Nephron progenitor cell (in vitro differentiated cells): ENCODE measurements at regions not wholly inside any gene's neighbourhood (a gene's known extent, or its start where the extent isn't known, plus 50 kb on each side); places are given as distances from the start of the nearest gene placed in this dataset.
"Not testable (repeated sequence)": the region's sequence is repeated elsewhere in the genome, so short reads cannot be mapped to it uniquely, and the experiment has no call there.

Experiments used
- DNase-seq: peaks from one replicate; pipeline ENCODE4 v3.0.0; 2021
- H3K27ac Mint-ChIP-seq: 2 replicates; pipeline ENCODE4 v1.8.0; 2021; ENCODE audit warnings: mild to moderate bottlenecking, moderate library complexity, mixed read lengths
- H3K27me3 Mint-ChIP-seq: 2 replicates; pipeline ENCODE4 v1.8.0; 2021; ENCODE audit warnings: mild to moderate bottlenecking, low read depth, mixed read lengths; ENCODE audit not compliant: poor library complexity
- H3K36me3 Mint-ChIP-seq: 2 replicates; pipeline ENCODE4 v1.8.0; 2021; ENCODE audit warnings: low read depth, mixed read lengths
- H3K4me1 Mint-ChIP-seq: 2 replicates; pipeline ENCODE4 v1.8.0; 2021; ENCODE audit warnings: mixed read lengths
- H3K4me3 Mint-ChIP-seq: 2 replicates; pipeline ENCODE4 v1.8.0; 2021; ENCODE audit warnings: mild to moderate bottlenecking, moderate library complexity, mixed read lengths
- H3K9me3 Mint-ChIP-seq: 2 replicates; pipeline ENCODE4 v1.8.0; 2021; ENCODE audit warnings: mild to moderate bottlenecking, moderate library complexity, mixed read lengths
- CTCF ChIP-seq: fragments of 200-600 bp; sonication (generic); IDR thresholded peaks from 2 replicates; pipeline ENCODE4 v1.5.0; 2021; ENCODE audit warnings: antibody characterized with exemption

DNA sequence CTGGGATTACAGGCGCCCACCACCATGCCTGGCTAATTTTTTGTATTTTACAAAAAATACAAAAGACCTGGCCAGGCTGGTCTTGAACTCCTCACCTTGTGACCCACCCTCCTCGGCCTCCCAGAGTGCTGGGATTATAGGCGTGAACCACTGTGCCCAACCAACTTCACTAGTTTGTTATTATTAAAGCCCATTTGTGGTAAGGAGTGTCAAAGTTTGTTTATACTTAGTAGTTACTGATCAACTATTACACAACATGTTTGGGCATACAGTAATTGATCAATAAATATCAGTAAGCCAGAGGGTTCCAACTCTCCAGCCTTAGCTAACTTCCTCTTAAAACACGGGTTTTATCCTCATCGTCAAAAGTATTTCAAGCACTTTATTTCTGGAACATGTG lies 67.5 kb upstream of the ZNG1B start:
- no peak for DNase-seq
- Mint-ChIP-seq H3K4me1 (peaks cover 36% of the 10 kb centered on the region), H3K9me3 (peaks cover 9% of the 10 kb centered on the region), H3K4me3 (no peak overlapping the region), H3K27me3 (peaks cover 30% of the 10 kb centered on the region), H3K27ac (no peak overlapping the region), H3K36me3 (no peaks in the 10 kb centered on the region)
- no peak for TF ChIP-seq CTCF

- not testable (repeated sequence) for H3K36me3 Mint-ChIP-seq, DNase-seq, H3K9me3 Mint-ChIP-seq, H3K27ac Mint-ChIP-seq, H3K4me3 Mint-ChIP-seq
- H3K27me3 Mint-ChIP-seq = peaks cover 26% of the 10 kb centered on the region
- H3K4me1 Mint-ChIP-seq = peaks cover 34% of the 10 kb centered on the region
Observed at GRCh38 chr2:113368581-113368980, 68.9 kb upstream of the ZNG1B start.

DNA sequence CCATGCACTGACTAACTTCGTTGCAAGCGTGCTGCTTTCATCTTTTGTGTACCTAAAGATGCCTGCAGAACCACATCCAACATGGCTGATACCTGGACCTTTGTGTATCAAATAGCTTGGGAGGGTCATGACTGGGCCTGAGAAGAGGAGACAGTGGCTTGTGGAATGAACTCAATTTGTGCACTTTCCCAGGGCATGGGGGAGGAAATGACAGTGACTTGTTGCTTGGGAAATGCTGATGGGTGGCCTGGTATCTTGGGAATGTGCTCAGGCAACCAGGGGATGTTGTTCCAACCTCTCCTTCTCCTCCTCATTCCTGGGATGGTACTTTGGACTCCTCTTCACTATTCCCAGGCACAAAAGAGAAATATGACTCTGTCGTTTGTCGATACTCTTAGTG lies 70.7 kb upstream of the ZNG1B start:
- not testable (repeated sequence) for H3K9me3 Mint-ChIP-seq, H3K4me3 Mint-ChIP-seq, DNase-seq, H3K36me3 Mint-ChIP-seq, H3K27ac Mint-ChIP-seq
- Mint-ChIP-seq H3K27me3 (peaks cover 28% of the 10 kb centered on the region), H3K4me1 (peaks cover 49% of the 10 kb centered on the region)

DNA sequence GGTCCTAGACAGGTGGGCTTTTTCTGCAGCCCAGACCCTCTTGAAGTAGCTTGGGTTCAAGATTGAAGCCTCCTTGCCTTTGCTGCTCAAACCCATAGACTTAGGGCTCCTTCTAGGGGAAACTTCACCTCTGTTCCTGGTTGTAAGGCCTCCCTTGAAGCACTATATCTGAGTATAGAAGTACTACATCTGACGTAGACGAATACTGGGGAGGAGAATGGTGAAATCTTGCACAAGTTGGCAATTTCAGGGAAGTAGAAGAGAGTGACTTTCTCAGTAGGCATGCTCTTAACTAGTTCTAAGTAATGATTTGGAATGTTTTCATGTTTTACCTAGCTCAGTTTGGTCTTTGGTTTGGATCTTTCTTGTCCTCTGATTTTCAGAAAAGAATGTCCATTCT lies 71.7 kb upstream of the ZNG1B start:
- H3K4me1 Mint-ChIP-seq = peaks cover 56% of the 10 kb centered on the region
- not testable (repeated sequence) for DNase-seq, H3K36me3 Mint-ChIP-seq, H3K4me3 Mint-ChIP-seq, H3K9me3 Mint-ChIP-seq, H3K27ac Mint-ChIP-seq
- peaks cover 22% of the 10 kb centered on the region for H3K27me3 Mint-ChIP-seq

DNA sequence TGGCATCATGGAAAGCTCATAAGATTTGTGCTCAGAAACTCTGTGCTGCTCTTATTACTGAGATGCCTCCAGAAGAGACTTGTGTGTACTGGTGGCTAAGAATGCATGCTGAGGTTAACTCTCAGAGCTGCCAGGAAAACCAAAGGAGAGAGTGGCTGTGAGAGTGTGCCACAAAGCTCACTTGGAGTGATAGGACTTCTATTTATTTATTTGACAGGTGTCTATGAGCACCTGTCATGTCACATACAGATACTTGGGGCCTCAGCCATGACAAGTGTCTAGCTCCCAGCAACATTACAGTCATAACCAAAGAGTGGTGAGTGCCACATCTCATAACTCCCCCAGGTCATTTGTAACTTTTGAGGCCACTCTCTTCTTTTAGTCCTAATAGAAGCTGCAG lies 72.2 kb upstream of the ZNG1B start:
- Mint-ChIP-seq H3K4me1 (peaks cover 56% of the 10 kb centered on the region), H3K27me3 (peaks cover 22% of the 10 kb centered on the region)
- H3K36me3 Mint-ChIP-seq, H3K4me3 Mint-ChIP-seq, DNase-seq, H3K9me3 Mint-ChIP-seq, H3K27ac Mint-ChIP-seq: not testable (repeated sequence)

- no peak for DNase-seq
- Mint-ChIP-seq H3K4me3 (no peak overlapping the region), H3K36me3 (no peaks in the 10 kb centered on the region), H3K27ac (no peak overlapping the region), H3K4me1 (peaks cover 82% of the 10 kb centered on the region), H3K27me3 (peaks cover 22% of the 10 kb centered on the region), H3K9me3 (no peaks in the 10 kb centered on the region)
- no peak for TF ChIP-seq CTCF
Observed at GRCh38 chr2:113361051-113361450, 76.4 kb upstream of the ZNG1B start.

GRCh38 chr2:113357071-113357470 lies 78.3 kb upstream of the PAX8 start:
- Mint-ChIP-seq H3K9me3 (peaks cover 12% of the 10 kb centered on the region), H3K36me3 (peaks cover 10% of the 10 kb centered on the region), H3K4me1 (peaks cover 96% of the 10 kb centered on the region), H3K27ac (peak overlapping the region; percentile 93), H3K4me3 (no peak overlapping the region), H3K27me3 (peaks cover 8% of the 10 kb centered on the region)
- TF ChIP-seq CTCF = no peak
- no peak for DNase-seq

GRCh38 chr2:113356284-113356683 lies 77.6 kb upstream of the PAX8 start:
- Mint-ChIP-seq H3K27ac (peak overlapping the region; percentile 91), H3K9me3 (peaks cover 20% of the 10 kb centered on the region)
- not testable (repeated sequence) for H3K27me3 Mint-ChIP-seq

DNA sequence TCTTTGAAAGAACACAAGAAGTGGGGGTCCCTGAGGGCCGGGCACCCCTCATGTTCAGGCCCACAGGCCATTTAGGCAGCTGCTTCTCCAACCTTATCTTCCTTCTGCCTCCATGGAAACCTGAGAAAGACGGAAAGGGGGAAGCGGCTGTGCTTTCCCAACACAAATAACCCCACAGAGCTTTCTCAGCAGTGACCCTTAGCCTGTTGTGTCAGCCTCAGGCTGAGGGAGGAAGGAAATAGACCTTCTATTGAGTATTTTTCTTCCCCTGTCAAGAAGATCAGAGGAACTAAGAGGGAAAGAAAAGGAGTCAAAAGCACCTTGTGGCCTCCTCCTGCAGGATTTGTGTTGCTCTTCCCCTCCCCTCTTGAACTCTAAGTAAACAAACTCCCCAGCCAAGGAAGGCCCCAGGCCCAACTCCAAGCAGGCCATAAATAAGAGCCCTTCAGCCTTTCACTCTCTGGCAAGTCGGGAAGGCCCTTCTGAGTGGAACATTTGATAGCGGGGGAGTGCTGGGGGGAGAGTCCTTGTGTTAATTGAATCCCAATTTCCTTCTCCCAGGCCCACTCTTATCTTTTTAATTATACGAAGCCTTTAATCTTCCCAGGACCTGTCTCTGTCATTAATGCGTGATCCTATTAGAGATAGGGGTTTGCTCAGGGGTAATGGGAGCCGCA lies 76.8 kb upstream of the PAX8 start:
- peak; percentile 58 for DNase-seq
- Mint-ChIP-seq H3K27ac (peak overlapping the region; percentile 91), H3K9me3 (peaks cover 23% of the 10 kb centered on the region), H3K4me1 (peaks cover 85% of the 10 kb centered on the region), H3K36me3 (peaks cover 10% of the 10 kb centered on the region), H3K4me3 (peak overlapping the region; percentile 40)
- not testable (repeated sequence) for H3K27me3 Mint-ChIP-seq

More at GRCh38 chr2:113356284-113356683, 77.6 kb upstream of the PAX8 start:
- not testable (repeated sequence) for DNase-seq, H3K4me3 Mint-ChIP-seq
- Mint-ChIP-seq H3K36me3 (peaks cover 10% of the 10 kb centered on the region), H3K4me1 (peaks cover 93% of the 10 kb centered on the region)
